GM21360 (cell line): ENCODE measurements at regions not wholly inside any gene's neighbourhood (a gene's known extent, or its start where the extent isn't known, plus 50 kb on each side); places are given as distances from the start of the nearest gene placed in this dataset.

Source experiments
- ATAC-seq: cut with Tn5 transposase; IDR thresholded peaks from one replicate; pipeline ENCODE4 v1.9.1; 2021; ENCODE audit warnings: mild to moderate bottlenecking, moderate library complexity; ENCODE audit not compliant: unreplicated experiment

- no peak for ATAC-seq
Observed at GRCh38 chr17:51486091-51486490, 225.7 kb downstream of the UTP18 start.

GRCh38 chr17:51486885-51487520 lies 226.7 kb downstream of the UTP18 start:
- ATAC-seq: no peak

GRCh38 chr17:51487947-51488346 lies 227.6 kb downstream of the UTP18 start:
- no peak for ATAC-seq

- no peak for ATAC-seq
Observed at GRCh38 chr17:51491416-51491815, 231.1 kb downstream of the UTP18 start.

GRCh38 chr17:51493206-51493605 lies 232.9 kb downstream of the UTP18 start:
- ATAC-seq: no peak

- no peak for ATAC-seq
Observed at GRCh38 chr17:51496378-51496777, 236.0 kb downstream of the UTP18 start.

- ATAC-seq: no peak
Observed at GRCh38 chr17:51499897-51500296, 239.6 kb downstream of the UTP18 start.

GRCh38 chr17:51500454-51500853 lies 240.1 kb downstream of the UTP18 start:
- ATAC-seq: no peak

GRCh38 chr17:51505450-51505849 lies 245.1 kb downstream of the UTP18 start:
- no peak for ATAC-seq

GRCh38 chr17:51507444-51507843 lies 247.1 kb downstream of the UTP18 start:
- ATAC-seq: no peak

GRCh38 chr17:51508048-51508447 lies 247.7 kb downstream of the UTP18 start:
- ATAC-seq: no peak

- ATAC-seq: no peak
Observed at GRCh38 chr17:51510940-51511339, 250.6 kb downstream of the UTP18 start.

- ATAC-seq: no peak
Observed at GRCh38 chr17:51512220-51512907, 252.0 kb downstream of the UTP18 start.

GRCh38 chr17:51516924-51517323 lies 256.6 kb downstream of the UTP18 start:
- no peak for ATAC-seq

- ATAC-seq: no peak
Observed at GRCh38 chr17:51524524-51524923, 264.2 kb downstream of the UTP18 start.

- ATAC-seq: no peak
Observed at GRCh38 chr17:51526507-51526906, 266.2 kb downstream of the UTP18 start.

GRCh38 chr17:51527225-51527982 lies 267.1 kb downstream of the UTP18 start:
- no peak for ATAC-seq

- no peak for ATAC-seq
Observed at GRCh38 chr17:51528111-51528510, 267.8 kb downstream of the UTP18 start.

- ATAC-seq: no peak
Observed at GRCh38 chr17:51533219-51533618, 272.9 kb downstream of the UTP18 start.

GRCh38 chr17:51533821-51534220 lies 273.5 kb downstream of the UTP18 start:
- ATAC-seq: no peak

- no peak for ATAC-seq
Observed at GRCh38 chr17:51536627-51537026, 276.3 kb downstream of the UTP18 start.

GRCh38 chr17:51537996-51538550 lies 277.7 kb downstream of the UTP18 start:
- no peak for ATAC-seq
